OCI-LY3 (cell line): ENCODE measurements at regions not wholly inside any gene's neighbourhood (a gene's known extent, or its start where the extent isn't known, plus 50 kb on each side); places are given as distances from the start of the nearest gene placed in this dataset.

Source experiments
- EZH2phosphoT487 ChIP-seq: fragments of 200-600 bp; shearing (Covaris generic); IDR thresholded peaks from 2 replicates; pipeline ENCODE4 v1.6.1; 2018; ENCODE audit warnings: antibody characterized with exemption, mixed run types, low read depth
- TF ChIP-seq, protein P1 (sequence below): fragments of 200-600, 300-600 bp; sonication (generic); IDR thresholded peaks from 2 replicates; pipeline ENCODE4 v1.5.1; 2014; ENCODE audit warnings: antibody characterized with exemption, low read length, low read depth

DNA sequence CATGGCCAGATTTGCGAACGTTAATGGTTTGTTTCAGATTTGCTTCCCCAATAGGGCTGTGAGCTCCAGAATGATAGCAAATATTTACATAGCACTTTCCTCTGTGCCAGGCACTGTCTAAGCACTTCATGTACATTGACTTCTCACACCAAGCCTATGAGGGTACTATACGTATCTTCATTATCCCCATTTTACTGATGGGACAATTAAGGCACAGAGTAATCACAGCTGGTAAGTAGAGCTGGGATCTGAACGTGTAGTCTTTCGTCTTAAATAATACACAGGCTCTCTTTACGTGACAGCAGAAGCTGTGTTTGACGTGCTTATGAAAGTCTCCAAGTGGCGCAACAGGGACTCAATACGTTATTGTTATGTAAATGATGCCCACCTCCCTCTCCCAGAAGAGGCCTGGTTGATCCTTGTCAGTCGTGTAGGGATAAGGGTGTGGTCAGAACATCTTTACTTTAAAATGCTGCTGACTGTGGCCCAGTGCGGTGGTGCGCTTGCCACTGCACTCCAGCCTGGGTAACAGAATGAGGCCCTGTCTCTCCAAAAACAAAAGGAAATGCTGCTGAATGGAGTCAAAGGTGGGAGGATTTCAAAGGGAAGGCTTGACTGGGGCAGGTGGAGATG is 66.3 kb upstream of the TCL1B start:
- TF ChIP-seq, protein P1, sequence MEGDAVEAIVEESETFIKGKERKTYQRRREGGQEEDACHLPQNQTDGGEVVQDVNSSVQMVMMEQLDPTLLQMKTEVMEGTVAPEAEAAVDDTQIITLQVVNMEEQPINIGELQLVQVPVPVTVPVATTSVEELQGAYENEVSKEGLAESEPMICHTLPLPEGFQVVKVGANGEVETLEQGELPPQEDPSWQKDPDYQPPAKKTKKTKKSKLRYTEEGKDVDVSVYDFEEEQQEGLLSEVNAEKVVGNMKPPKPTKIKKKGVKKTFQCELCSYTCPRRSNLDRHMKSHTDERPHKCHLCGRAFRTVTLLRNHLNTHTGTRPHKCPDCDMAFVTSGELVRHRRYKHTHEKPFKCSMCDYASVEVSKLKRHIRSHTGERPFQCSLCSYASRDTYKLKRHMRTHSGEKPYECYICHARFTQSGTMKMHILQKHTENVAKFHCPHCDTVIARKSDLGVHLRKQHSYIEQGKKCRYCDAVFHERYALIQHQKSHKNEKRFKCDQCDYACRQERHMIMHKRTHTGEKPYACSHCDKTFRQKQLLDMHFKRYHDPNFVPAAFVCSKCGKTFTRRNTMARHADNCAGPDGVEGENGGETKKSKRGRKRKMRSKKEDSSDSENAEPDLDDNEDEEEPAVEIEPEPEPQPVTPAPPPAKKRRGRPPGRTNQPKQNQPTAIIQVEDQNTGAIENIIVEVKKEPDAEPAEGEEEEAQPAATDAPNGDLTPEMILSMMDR: no peak
- TF ChIP-seq EZH2phosphoT487: no peak
